Effector memory CD4-positive, alpha-beta T cell (primary cell): ENCODE measurements at regions not wholly inside any gene's neighbourhood (a gene's known extent, or its start where the extent isn't known, plus 50 kb on each side); places are given as distances from the start of the nearest gene placed in this dataset.

Source experiments
- DNase-seq, 3 donors: peaks; one replicate each; pipeline ENCODE4 v3.0.0-alpha.2; 2020
- H3K27ac ChIP-seq: 2 replicates; pipeline ENCODE4 v1.7.0; 2013; ENCODE audit warnings: mild to moderate bottlenecking, low read length, moderate library complexity; ENCODE audit not compliant: insufficient read depth, poor library complexity, severe bottlenecking
- H3K27me3 ChIP-seq: replicated peaks from 2 replicates; pipeline ENCODE4 v1.7.0; 2013; ENCODE audit warnings: mild to moderate bottlenecking, low read length; ENCODE audit not compliant: insufficient read depth, control insufficient read depth, poor library complexity, severe bottlenecking
- H3K36me3 ChIP-seq: 2 replicates; pipeline ENCODE4 v1.7.0; 2013; ENCODE audit warnings: mild to moderate bottlenecking, low read length, moderate library complexity; ENCODE audit not compliant: control insufficient read depth, insufficient read depth
- H3K4me1 ChIP-seq: 2 replicates; pipeline ENCODE4 v1.7.0; 2013; ENCODE audit warnings: low read length, mild to moderate bottlenecking; ENCODE audit not compliant: control insufficient read depth, insufficient read depth, poor library complexity, severe bottlenecking
- H3K4me3 ChIP-seq: 2 replicates; pipeline ENCODE4 v1.7.0; 2013; ENCODE audit warnings: low read length, low read depth, mild to moderate bottlenecking; ENCODE audit not compliant: insufficient read depth, poor library complexity, severe bottlenecking
- H3K9me3 ChIP-seq: 2 replicates; pipeline ENCODE4 v1.7.0; 2013; ENCODE audit warnings: mild to moderate bottlenecking, low read length, moderate library complexity; ENCODE audit not compliant: control insufficient read depth

DNA sequence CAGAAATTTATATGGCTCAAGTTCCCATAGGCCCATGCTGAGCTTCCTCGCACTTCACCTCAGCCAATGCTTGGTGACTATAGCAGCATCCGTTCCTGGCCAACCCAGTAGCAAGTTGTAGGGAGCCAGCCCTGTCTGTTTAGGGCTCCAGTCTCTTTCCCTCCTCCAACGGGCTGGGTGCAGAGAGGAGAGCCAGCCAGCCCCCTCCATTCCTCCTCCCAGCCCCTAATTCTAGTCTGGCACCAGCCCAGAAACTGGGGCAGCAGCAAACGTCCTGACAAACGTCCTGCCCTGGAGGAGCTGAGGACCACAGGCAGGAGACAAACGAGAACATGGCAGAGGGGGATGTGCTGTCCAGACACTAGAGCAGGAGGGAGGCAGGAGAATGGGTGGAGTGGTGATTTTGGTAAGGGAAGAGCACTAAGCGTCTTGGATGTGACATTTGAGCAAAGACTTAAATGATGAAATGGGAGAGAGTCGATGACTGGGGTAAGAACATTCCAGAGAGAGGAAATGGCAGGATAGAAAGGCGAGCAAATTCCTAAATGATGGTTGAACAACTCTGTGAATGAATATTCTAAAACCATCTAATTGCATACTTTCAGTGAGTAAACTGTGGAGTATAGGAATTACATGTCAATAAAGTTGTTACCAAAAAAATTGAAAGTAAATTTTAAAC, 222.5 kb upstream of the DAPK1 start:
- no peak overlapping the region for H3K27ac ChIP-seq
- no peak overlapping the region for H3K4me3 ChIP-seq

DNA sequence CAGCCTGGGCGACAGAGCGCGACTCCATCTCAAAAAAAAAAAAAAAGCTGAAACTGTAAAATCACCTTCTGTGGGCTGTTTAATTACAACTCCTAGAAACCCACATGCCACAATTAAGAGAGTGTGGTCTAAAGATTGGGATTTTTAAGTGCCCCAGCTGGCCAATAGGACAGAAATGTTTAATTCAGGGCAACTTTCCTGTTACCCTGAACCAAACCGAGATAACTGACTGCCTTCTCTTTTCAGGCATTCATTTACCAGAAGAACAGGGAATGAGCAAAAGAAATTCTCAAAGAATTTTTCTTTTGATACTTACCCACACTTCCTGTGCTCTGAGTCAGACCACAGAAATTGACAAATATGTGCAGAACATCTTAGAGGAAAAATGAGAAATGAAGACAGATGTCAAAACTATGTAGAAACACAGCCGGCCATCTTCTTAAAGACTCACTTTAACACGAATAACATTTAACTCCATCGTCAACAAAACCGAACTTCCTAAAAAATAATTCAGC, 221.3 kb upstream of the DAPK1 start:
- Histone ChIP-seq H3K4me1 (no peaks in the 10 kb centered on the region), H3K27me3 (no peaks in the 10 kb centered on the region), H3K9me3 (no peaks in the 10 kb centered on the region), H3K27ac (no peak overlapping the region), H3K36me3 (no peaks in the 10 kb centered on the region), H3K4me3 (no peak overlapping the region)
- no peak for DNase-seq

More for the DNA sequence above, 222.5 kb upstream of the DAPK1 start:
- Histone ChIP-seq H3K27me3 (no peaks in the 10 kb centered on the region), H3K9me3 (no peaks in the 10 kb centered on the region), H3K36me3 (no peaks in the 10 kb centered on the region), H3K4me1 (no peaks in the 10 kb centered on the region)
- DNase-seq = no peak

GRCh38 chr9:87276851-87277261, 220.8 kb upstream of the DAPK1 start:
- H3K9me3 ChIP-seq = no peaks in the 10 kb centered on the region
- H3K27me3 ChIP-seq = no peaks in the 10 kb centered on the region
- no peaks in the 10 kb centered on the region for H3K36me3 ChIP-seq
- H3K27ac ChIP-seq = no peak overlapping the region
- no peak for DNase-seq
- H3K4me3 ChIP-seq = no peak overlapping the region
- no peaks in the 10 kb centered on the region for H3K4me1 ChIP-seq

GRCh38 chr9:87277346-87277745, 220.3 kb upstream of the DAPK1 start:
- Histone ChIP-seq H3K4me1 (no peaks in the 10 kb centered on the region), H3K36me3 (no peaks in the 10 kb centered on the region), H3K27ac (no peak overlapping the region), H3K27me3 (no peaks in the 10 kb centered on the region), H3K9me3 (no peaks in the 10 kb centered on the region), H3K4me3 (no peak overlapping the region)
- no peak for DNase-seq

- H3K27ac ChIP-seq = no peak overlapping the region
- no peak overlapping the region for H3K4me3 ChIP-seq
- no peaks in the 10 kb centered on the region for H3K9me3 ChIP-seq
- H3K36me3 ChIP-seq = no peaks in the 10 kb centered on the region
- H3K4me1 ChIP-seq = no peaks in the 10 kb centered on the region
- no peak for DNase-seq
- H3K27me3 ChIP-seq = no peaks in the 10 kb centered on the region
Observed at GRCh38 chr9:87278971-87279733, 218.5 kb upstream of the DAPK1 start.

GRCh38 chr9:87280421-87280820, 217.2 kb upstream of the DAPK1 start:
- Histone ChIP-seq H3K4me1 (no peaks in the 10 kb centered on the region), H3K9me3 (no peaks in the 10 kb centered on the region), H3K27me3 (no peaks in the 10 kb centered on the region), H3K36me3 (no peaks in the 10 kb centered on the region), H3K4me3 (no peak overlapping the region), H3K27ac (no peak overlapping the region)
- no peak for DNase-seq

GRCh38 chr9:87282538-87282937, 215.1 kb upstream of the DAPK1 start:
- no peak for DNase-seq
- H3K4me3 ChIP-seq = no peak overlapping the region
- no peaks in the 10 kb centered on the region for H3K4me1 ChIP-seq
- no peaks in the 10 kb centered on the region for H3K36me3 ChIP-seq
- no peaks in the 10 kb centered on the region for H3K9me3 ChIP-seq
- H3K27ac ChIP-seq = no peak overlapping the region
- no peaks in the 10 kb centered on the region for H3K27me3 ChIP-seq

- H3K4me1 ChIP-seq = no peaks in the 10 kb centered on the region
- no peak overlapping the region for H3K27ac ChIP-seq
- no peaks in the 10 kb centered on the region for H3K36me3 ChIP-seq
- no peak overlapping the region for H3K4me3 ChIP-seq
- H3K27me3 ChIP-seq = no peaks in the 10 kb centered on the region
- DNase-seq = no peak
- no peaks in the 10 kb centered on the region for H3K9me3 ChIP-seq
Observed at GRCh38 chr9:87283585-87283984, 214.1 kb upstream of the DAPK1 start.

DNA sequence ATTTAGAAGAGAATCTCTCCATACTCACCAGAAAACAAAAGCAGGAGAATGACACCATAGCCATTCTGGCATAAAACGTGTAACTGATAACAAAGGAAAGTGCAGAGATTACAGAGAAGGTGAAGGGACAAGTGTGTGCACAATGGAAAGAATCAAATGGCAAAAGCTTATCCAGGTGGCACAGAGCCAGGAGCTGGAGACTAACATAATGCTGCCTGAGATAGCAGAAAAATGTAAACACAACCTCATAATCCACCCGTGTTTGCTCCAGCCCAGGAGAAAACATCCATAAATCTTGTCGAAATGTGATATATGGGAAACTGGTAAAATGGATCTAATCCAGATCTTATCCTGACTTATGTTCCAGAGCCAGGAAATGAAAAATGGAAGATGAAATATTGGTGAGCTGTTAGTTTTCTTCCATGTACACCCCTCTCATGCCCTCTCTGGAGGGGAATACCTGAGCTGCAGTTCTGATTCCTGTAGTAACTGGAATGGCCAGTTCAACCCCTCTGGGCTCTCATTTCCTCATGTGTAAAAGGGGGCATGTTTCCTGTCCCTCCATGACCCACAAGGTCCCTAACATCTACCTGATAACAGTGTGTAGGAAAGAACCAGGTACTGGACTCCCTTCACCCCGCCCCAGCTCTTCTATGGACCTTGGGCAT, 212.3 kb upstream of the DAPK1 start:
- no peak for DNase-seq

DNA sequence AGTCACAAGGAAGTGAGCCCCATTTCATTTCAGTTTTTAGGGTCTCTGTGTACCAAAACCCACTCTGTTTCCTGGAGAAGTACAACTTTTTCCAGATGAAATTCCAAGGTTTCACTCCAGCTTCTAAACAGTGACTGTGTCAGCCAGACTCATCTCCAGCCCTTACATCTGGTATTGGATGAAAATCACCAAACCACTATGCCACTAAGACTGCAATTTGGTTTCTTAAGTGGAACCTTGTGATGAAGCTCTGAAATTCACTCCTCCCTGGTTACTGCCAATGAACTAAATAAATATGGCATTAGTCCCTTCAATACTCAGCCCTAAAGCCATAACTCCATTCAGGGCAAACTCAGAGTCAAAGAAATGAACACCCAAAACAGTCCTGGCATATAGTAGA, 211.2 kb upstream of the DAPK1 start:
- Histone ChIP-seq H3K9me3 (no peaks in the 10 kb centered on the region), H3K4me1 (no peaks in the 10 kb centered on the region), H3K36me3 (no peaks in the 10 kb centered on the region), H3K4me3 (no peak overlapping the region), H3K27ac (no peak overlapping the region), H3K27me3 (no peaks in the 10 kb centered on the region)
- no peak for DNase-seq

More for the DNA sequence above, 212.3 kb upstream of the DAPK1 start:
- Histone ChIP-seq H3K4me1 (no peaks in the 10 kb centered on the region), H3K4me3 (no peak overlapping the region), H3K27me3 (no peaks in the 10 kb centered on the region), H3K36me3 (no peaks in the 10 kb centered on the region), H3K9me3 (no peaks in the 10 kb centered on the region), H3K27ac (no peak overlapping the region)
